MM.1S (cell line): ENCODE measurements at regions not wholly inside any gene's neighbourhood (a gene's known extent, or its start where the extent isn't known, plus 50 kb on each side); places are given as distances from the start of the nearest gene placed in this dataset.

ENCODE experiments used
- DNase-seq: peaks from one replicate; pipeline ENCODE4 v3.0.0-alpha.2; 2015
- H2AFZ ChIP-seq: fragments of 300-600 bp; sonication (generic); 2 replicates; pipeline ENCODE4 v1.6.0; 2016; ENCODE audit warnings: antibody characterized with exemption, low read length
- H3F3A ChIP-seq: fragments of 300-600 bp; sonication (generic); 2 replicates; pipeline ENCODE4 v1.6.1; 2016; ENCODE audit warnings: mild to moderate bottlenecking, antibody characterized with exemption, low read length, moderate library complexity, mixed read lengths; ENCODE audit not compliant: insufficient read depth
- H3K27ac ChIP-seq: fragments of 300-600 bp; sonication (generic); 2 replicates; pipeline ENCODE4 v1.5.1; 2016; ENCODE audit warnings: mild to moderate bottlenecking, low read length
- H3K27me3 ChIP-seq: fragments of 300-600 bp; sonication (generic); replicated peaks from 2 replicates; pipeline ENCODE4 v1.6.0; 2016; ENCODE audit warnings: low read length; ENCODE audit not compliant: insufficient read depth
- H3K36me3 ChIP-seq: fragments of 300-600 bp; sonication (generic); replicated peaks from 2 replicates; pipeline ENCODE4 v1.6.1; 2016; ENCODE audit warnings: mild to moderate bottlenecking, low read length, mixed read lengths; ENCODE audit not compliant: insufficient read depth
- H3K4me1 ChIP-seq: fragments of 300-600 bp; sonication (generic); 2 replicates; pipeline ENCODE4 v1.6.1; 2016; ENCODE audit warnings: low read length, mixed read lengths
- H3K4me2 ChIP-seq: fragments of 300-600 bp; sonication (generic); 2 replicates; pipeline ENCODE4 v1.6.0; 2016; ENCODE audit warnings: low read depth, low read length
- H3K4me3 ChIP-seq: fragments of 300-600 bp; sonication (generic); 2 replicates; pipeline ENCODE4 v1.5.1; 2016; ENCODE audit warnings: low read length, mixed read lengths
- H3K79me2 ChIP-seq: fragments of 300-600 bp; sonication (generic); 2 replicates; pipeline ENCODE4 v1.6.1; 2016; ENCODE audit warnings: mixed run types, low read length, mixed read lengths
- H3K9ac ChIP-seq: fragments of 300-600 bp; sonication (generic); 2 replicates; pipeline ENCODE4 v1.6.1; 2016; ENCODE audit warnings: low read length, mixed read lengths
- H3K9me2 ChIP-seq: fragments of 300-600 bp; sonication (generic); replicated peaks from 2 replicates; pipeline ENCODE4 v1.6.1; 2016; ENCODE audit warnings: mild to moderate bottlenecking, low read length, mixed read lengths; ENCODE audit not compliant: insufficient read depth
- H3K9me3 ChIP-seq: fragments of 300-600 bp; sonication (generic); replicated peaks from 2 replicates; pipeline ENCODE4 v1.6.1; 2016; ENCODE audit warnings: mild to moderate bottlenecking, low read length, mixed read lengths; ENCODE audit not compliant: insufficient read depth
- H4K20me1 ChIP-seq: fragments of 300-600 bp; sonication (generic); 2 replicates; pipeline ENCODE4 v1.6.1; 2016; ENCODE audit warnings: mild to moderate bottlenecking, low read length, moderate library complexity, mixed read lengths; ENCODE audit not compliant: insufficient read depth
- EZH2 ChIP-seq: fragments of 300-600 bp; sonication (generic); optimal IDR thresholded peaks from 2 replicates; pipeline ENCODE3; 2017; ENCODE audit warnings: low read depth, mild to moderate bottlenecking, antibody characterized with exemption, low read length, mixed read lengths
- EZH2phosphoT487 ChIP-seq: fragments of 300-600 bp; sonication (generic); IDR thresholded peaks from 2 replicates; pipeline ENCODE4 v1.6.1; 2018; ENCODE audit warnings: antibody characterized with exemption, low read length
- TF ChIP-seq, protein P1 (sequence below): fragments of 300-600 bp; sonication (generic); IDR thresholded peaks from 2 replicates; pipeline ENCODE4 v1.5.1; 2016; ENCODE audit warnings: antibody characterized with exemption, low read length, mixed read lengths

- H3K4me1 ChIP-seq = no peaks in the 10 kb centered on the region
- H3F3A ChIP-seq = no peaks in the 10 kb centered on the region
- no peak for DNase-seq
- no peak overlapping the region for H3K4me3 ChIP-seq
- no peaks in the 10 kb centered on the region for H3K9me3 ChIP-seq
- TF ChIP-seq, protein P1, sequence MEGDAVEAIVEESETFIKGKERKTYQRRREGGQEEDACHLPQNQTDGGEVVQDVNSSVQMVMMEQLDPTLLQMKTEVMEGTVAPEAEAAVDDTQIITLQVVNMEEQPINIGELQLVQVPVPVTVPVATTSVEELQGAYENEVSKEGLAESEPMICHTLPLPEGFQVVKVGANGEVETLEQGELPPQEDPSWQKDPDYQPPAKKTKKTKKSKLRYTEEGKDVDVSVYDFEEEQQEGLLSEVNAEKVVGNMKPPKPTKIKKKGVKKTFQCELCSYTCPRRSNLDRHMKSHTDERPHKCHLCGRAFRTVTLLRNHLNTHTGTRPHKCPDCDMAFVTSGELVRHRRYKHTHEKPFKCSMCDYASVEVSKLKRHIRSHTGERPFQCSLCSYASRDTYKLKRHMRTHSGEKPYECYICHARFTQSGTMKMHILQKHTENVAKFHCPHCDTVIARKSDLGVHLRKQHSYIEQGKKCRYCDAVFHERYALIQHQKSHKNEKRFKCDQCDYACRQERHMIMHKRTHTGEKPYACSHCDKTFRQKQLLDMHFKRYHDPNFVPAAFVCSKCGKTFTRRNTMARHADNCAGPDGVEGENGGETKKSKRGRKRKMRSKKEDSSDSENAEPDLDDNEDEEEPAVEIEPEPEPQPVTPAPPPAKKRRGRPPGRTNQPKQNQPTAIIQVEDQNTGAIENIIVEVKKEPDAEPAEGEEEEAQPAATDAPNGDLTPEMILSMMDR = no peak
- TF ChIP-seq EZH2phosphoT487 = no peak
- no peak for TF ChIP-seq EZH2
- H3K36me3 ChIP-seq = no peaks in the 10 kb centered on the region
- H3K4me2 ChIP-seq = no peak overlapping the region
- no peak overlapping the region for H2AFZ ChIP-seq
- H4K20me1 ChIP-seq = no peaks in the 10 kb centered on the region
- no peaks in the 10 kb centered on the region for H3K9me2 ChIP-seq
- H3K79me2 ChIP-seq = no peaks in the 10 kb centered on the region
- no peaks in the 10 kb centered on the region for H3K27me3 ChIP-seq
- no peak overlapping the region for H3K27ac ChIP-seq
- no peak overlapping the region for H3K9ac ChIP-seq
These were observed 145.3 kb upstream of the ZNF521 start for GRCh38 chr18:25497151-25497794.

DNA sequence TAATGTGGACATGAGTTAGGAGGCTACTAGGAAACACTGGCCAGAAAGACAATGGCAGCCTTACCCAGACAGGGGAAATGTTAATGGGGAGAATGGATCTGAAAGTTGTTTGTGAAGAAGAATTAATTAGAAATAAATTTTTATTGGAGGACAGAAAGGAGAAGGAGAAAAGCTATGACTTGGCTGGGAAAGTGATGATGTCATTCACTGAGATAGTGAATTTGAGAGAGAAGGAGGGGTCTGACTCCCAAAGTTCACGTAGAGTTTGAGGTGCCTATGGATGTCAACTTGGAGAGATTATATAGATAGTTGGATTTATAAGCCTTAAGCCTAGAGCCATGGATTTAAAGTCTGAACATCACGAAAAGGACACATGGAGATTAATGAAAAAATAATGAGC, 144.6 kb upstream of the ZNF521 start:
- Histone ChIP-seq H3K79me2 (no peaks in the 10 kb centered on the region), H3K4me2 (no peak overlapping the region), H3F3A (no peaks in the 10 kb centered on the region), H4K20me1 (no peaks in the 10 kb centered on the region), H3K9me2 (no peaks in the 10 kb centered on the region), H3K4me1 (no peaks in the 10 kb centered on the region), H3K9ac (no peak overlapping the region), H3K36me3 (no peaks in the 10 kb centered on the region), H2AFZ (no peak overlapping the region), H3K27ac (no peak overlapping the region), H3K4me3 (no peak overlapping the region), H3K27me3 (no peaks in the 10 kb centered on the region), H3K9me3 (no peaks in the 10 kb centered on the region)
- TF ChIP-seq, protein P1 = no peak
- TF ChIP-seq EZH2phosphoT487 = no peak
- no peak for TF ChIP-seq EZH2
- DNase-seq = no peak

GRCh38 chr18:25495606-25496005, 143.6 kb upstream of the ZNF521 start:
- H3K4me1 ChIP-seq = no peaks in the 10 kb centered on the region
- H3F3A ChIP-seq = no peaks in the 10 kb centered on the region
- H4K20me1 ChIP-seq = no peaks in the 10 kb centered on the region
- TF ChIP-seq, protein P1 = no peak
- TF ChIP-seq EZH2phosphoT487 = no peak
- TF ChIP-seq EZH2 = no peak
- no peak overlapping the region for H3K27ac ChIP-seq
- no peak overlapping the region for H3K4me3 ChIP-seq
- H3K79me2 ChIP-seq = no peaks in the 10 kb centered on the region
- DNase-seq = no peak
- H3K9ac ChIP-seq = no peak overlapping the region
- no peak overlapping the region for H2AFZ ChIP-seq
- no peaks in the 10 kb centered on the region for H3K9me3 ChIP-seq
- H3K27me3 ChIP-seq = no peaks in the 10 kb centered on the region
- no peaks in the 10 kb centered on the region for H3K36me3 ChIP-seq
- no peaks in the 10 kb centered on the region for H3K9me2 ChIP-seq
- H3K4me2 ChIP-seq = no peak overlapping the region
